Uterus (tissue), 2 donors: ENCODE measurements at regions not wholly inside any gene's neighbourhood (a gene's known extent, or its start where the extent isn't known, plus 50 kb on each side); places are given as distances from the start of the nearest gene placed in this dataset.

Source experiments
- POLR2A ChIP-seq, 2 donors: fragments of 450-650 bp; IDR thresholded peaks; one replicate each; pipeline ENCODE4 v1.6.1; 2016; ENCODE audit warnings: antibody characterized with exemption in 2 of 2, mild to moderate bottlenecking in 1 of 2, moderate library complexity in 1 of 2
- TF ChIP-seq, protein P1 (sequence below), 4 experiments: fragments of 200-600 bp in 2 of 4; fragments of 450-650 bp in 2 of 4; sonication (generic) in 2 of 4; IDR thresholded peaks; one replicate each; pipeline ENCODE4 v1.5.1; 2016 to 2019; ENCODE audit warnings: antibody characterized with exemption in 4 of 4, mild to moderate bottlenecking in 2 of 4, moderate library complexity in 1 of 4

DNA sequence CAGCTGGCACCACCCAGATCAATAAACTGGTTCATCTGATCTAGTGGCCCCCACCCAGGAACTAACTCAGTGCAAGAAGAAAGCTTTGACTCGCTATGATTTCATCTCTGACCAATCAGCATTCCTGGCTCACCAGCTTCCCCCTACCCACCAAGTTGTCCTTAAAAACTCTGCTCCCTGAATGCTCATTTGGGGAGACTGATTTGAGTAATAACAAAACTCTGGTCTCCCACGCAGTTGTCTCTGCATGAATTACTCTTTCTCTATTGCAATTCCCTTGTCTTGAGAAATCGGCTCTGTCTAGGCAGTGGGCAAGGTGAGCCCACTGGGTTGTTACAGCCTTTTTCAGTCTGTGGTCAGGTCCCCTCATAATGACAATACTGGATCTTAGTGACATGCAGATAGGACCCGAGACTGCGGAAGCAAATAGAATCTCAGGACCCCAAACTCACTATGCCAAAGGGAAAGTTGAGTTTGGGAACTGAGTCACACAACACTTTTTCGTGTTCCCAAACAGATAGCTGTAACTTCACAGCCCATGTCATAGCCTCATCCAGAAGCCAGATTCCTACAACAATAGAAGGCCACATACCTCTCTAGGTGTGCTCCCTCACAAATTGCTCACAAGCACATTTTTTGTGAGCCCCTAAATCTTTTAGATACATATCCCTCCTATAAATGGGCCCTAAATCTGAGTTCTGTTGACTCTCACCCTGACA lies 175.2 kb upstream of the RAI14 start:
- TF ChIP-seq, protein P1, sequence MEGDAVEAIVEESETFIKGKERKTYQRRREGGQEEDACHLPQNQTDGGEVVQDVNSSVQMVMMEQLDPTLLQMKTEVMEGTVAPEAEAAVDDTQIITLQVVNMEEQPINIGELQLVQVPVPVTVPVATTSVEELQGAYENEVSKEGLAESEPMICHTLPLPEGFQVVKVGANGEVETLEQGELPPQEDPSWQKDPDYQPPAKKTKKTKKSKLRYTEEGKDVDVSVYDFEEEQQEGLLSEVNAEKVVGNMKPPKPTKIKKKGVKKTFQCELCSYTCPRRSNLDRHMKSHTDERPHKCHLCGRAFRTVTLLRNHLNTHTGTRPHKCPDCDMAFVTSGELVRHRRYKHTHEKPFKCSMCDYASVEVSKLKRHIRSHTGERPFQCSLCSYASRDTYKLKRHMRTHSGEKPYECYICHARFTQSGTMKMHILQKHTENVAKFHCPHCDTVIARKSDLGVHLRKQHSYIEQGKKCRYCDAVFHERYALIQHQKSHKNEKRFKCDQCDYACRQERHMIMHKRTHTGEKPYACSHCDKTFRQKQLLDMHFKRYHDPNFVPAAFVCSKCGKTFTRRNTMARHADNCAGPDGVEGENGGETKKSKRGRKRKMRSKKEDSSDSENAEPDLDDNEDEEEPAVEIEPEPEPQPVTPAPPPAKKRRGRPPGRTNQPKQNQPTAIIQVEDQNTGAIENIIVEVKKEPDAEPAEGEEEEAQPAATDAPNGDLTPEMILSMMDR (IDR thresholded peaks at IDR 0.05): no peak
- no peak for TF ChIP-seq POLR2A (IDR thresholded peaks at IDR 0.05)
